Stimulated activated naive CD4-positive, alpha-beta T cell treated with Interleukin-2 at 50 U/mL for 16 hours (primary cell): ENCODE measurements at regions not wholly inside any gene's neighbourhood (a gene's known extent, or its start where the extent isn't known, plus 50 kb on each side); places are given as distances from the start of the nearest gene placed in this dataset.
"Not testable (repeated sequence)": the region's sequence is repeated elsewhere in the genome, so short reads cannot be mapped to it uniquely, and the experiment has no call there.

Source experiments
- DNase-seq: peaks from one replicate; lab custom pipeline; 2025; lab: John Stamatoyannopoulos, UW

DNA sequence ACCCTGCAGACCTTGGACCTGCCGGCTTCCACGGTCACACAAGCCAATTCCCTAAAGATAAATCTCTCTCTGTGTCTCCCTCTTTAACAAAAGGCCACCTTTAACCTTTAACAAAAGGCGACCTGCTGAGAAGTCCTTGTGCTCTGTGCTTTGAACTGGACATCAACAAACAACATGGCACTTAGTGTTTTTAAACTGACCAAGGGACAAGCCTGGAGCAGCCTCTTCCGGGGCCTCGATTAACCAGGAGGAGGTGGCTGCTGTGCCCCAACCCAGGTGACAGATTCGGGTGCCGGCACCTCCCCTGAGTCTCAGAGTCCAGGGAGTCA lies 135.3 kb downstream of the RTP5 start:
- DNase-seq: no peak

- DNase-seq: not testable (repeated sequence)
Measured at GRCh38 chr2:242006091-242006634, 136.6 kb downstream of the RTP5 start.

DNA sequence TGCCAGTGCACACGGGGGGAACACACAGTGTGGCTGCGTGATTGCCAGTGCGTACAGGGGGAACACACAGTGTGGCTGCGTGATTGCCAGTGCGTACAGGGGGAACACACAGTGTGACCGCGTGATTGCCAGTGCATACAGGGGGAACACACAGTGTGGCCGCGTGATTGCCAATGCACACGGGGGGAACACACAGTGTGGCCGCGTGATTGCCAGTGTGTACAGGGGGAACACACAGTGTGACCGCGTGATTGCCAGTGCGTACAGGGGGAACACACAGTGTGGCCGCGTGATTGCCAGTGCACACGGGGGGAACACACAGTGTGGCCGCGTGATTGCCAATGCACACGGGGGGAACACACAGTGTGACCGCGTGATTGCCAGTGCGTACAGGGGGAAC lies 139.4 kb downstream of the RTP5 start:
- not testable (repeated sequence) for DNase-seq

- DNase-seq: not testable (repeated sequence)
Measured at GRCh38 chr2:242009846-242010245, 140.3 kb downstream of the RTP5 start.

DNA sequence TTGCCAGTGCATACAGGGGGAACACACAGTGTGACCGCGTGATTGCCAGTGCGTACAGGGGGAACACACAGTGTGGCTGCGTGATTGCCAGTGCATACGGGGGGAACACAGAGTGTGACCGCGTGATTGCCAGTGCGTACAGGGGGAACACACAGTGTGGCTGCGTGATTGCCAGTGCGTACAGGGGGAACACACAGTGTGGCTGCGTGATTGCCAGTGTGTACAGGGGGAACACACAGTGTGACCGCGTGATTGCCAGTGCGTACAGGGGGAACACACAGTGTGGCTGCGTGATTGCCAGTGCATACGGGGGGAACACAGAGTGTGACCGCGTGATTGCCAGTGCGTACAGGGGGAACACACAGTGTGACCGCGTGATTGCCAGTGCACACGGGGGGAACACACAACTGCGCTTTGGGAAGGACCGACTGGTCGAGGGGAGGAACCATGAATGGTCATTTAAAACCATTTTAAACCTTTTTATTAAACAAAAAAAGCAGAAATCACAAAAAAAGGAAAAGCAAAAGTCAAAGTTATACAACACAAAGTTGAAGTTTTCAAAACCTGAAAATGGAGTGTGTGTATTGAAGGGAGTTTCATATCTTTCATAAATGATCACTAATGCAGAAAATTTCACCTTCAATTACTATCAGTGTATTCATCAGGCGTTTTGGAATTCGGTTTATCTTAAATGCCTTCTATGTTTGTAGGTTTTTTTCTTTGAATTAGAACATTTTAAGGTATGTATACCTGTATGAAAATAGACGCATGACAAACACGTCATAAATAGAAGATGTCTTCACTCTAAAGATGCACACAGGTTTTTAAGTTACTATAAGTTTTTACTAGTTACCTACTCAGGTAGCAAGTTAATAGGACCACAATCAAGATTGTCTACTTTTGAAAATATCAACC lies 141.0 kb downstream of the RTP5 start:
- DNase-seq: not testable (repeated sequence)

DNA sequence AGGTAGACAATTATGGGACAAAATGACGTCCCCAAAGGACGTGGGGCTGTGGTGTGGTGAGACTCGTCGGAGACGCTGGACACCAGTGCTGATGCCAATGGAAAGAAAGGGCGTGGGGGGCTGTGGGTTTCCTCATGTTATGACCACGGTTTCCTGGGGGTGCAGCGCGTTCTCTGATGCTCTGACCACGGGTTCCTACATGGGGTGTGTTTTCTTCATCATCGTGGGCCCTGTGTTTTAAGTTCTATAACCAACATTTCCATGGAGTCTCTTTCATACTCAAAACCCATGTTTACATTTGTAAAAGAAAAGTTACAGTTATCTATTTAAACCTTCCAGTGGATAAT lies 141.6 kb downstream of the RTP5 start:
- peak; percentile 6 for DNase-seq

- no peak for DNase-seq
Measured at GRCh38 chr2:242011516-242011915, 142.0 kb downstream of the RTP5 start.

- no peak for DNase-seq
Measured at GRCh38 chr2:242011991-242012764, 142.6 kb downstream of the RTP5 start.

- DNase-seq: no peak
Measured at GRCh38 chr2:242012956-242013764, 143.6 kb downstream of the RTP5 start.

DNA sequence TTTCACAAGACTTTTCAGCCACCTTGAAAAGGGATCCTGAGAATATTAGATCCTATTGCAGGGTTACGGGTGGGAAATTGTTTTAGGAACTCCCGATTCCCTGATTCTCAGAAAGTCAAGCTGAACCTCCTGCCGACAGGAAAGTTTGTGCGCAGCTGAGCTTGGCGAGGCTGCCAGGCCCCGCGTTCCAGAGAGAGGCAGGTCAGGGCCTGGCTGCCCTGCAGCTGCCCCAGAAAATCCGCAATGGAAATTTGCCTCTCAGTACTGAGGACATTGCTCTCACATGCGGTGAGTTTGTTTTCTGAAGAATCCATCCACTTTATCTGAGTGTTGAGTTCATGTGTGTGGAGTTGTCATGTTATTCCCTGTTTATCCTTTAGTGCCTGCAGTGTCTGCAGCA lies 144.2 kb downstream of the RTP5 start:
- DNase-seq: no peak

GRCh38 chr2:242015108-242016065 lies 145.9 kb downstream of the RTP5 start:
- DNase-seq: no peak

DNA sequence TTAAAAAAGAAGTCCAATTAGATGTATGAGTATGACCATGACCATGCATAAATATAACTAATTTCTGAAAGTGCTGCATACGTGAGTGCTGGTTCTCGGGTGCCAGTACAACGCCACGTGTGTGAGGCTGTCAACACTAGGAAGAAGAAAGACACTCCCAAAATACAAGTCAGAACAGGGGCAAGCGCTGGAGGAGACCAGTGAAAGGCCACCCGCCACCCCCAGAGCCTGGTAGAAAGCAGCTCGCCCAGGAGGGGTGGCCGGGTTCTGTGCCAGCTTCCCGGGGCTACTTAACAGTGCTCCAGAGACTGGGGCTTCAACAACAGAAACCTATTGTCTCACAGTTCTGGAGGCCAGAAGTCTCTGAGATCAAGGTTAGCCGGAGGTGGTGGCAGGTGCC lies 147.6 kb downstream of the RTP5 start:
- no peak for DNase-seq

- not testable (repeated sequence) for DNase-seq
Measured at GRCh38 chr2:242018416-242018815, 148.9 kb downstream of the RTP5 start.

DNA sequence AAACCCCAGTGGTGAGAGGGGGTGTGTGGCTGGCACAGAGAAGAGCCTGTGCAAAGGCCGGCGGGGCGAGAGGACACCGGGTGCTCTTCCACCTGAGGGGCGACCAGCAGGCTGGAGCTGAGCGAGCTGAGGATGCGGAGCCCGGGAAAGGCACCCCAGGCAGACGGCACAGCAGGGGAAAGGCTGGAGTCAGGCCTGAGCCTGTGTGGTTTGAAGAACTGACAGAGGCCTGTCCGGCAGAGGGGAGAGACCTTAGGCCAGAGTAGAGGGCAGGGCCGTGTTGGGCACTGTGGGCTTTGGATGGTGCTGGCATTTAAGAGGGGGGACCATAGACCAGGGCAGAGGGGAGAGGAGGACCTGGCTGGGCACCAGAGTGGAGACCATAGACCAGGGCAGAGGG lies 149.8 kb downstream of the RTP5 start:
- no peak for DNase-seq

GRCh38 chr2:242020196-242021004 lies 150.9 kb downstream of the RTP5 start:
- no peak for DNase-seq

DNA sequence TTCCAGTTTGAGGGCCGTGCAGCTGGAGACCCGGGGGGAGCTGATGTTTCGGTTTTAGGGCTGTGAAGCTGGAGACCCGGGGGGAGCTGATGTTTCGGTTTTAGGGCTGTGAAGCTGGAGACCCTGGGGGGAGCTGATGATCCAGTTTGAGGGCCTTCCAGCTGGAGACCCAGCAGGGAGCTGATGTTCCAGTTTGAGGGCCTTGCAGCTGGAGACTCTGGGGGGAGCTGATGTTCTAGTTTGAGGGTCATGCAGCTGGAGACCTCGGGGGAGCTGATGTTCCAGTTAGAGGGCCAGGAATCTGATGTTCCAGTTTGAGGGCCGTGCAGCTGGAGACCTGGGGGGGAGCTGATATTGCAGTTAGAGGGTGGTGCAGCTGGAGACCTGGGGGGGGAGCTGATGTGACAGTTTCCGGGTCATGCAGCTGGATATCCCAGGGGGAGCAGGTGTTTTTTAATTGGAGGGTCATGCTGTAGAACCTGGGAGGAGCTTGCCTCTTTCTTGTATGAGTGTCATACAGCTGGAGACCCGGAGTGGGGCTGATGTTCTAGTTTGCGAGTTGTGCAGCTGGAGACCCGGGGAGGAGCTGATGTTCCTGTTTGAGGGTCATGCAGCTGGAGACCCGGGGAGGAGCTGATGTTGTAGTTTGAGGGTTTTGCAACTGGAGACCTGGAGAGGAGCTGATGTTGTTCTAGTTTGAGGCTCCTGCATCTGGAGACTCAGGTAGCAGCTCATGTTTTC lies 153.2 kb downstream of the RTP5 start:
- no peak for DNase-seq

- no peak for DNase-seq
Measured at GRCh38 chr2:242024751-242025355, 155.3 kb downstream of the RTP5 start.

GRCh38 chr2:242027676-242028450 lies 158.3 kb downstream of the RTP5 start:
- DNase-seq: no peak
